ENCODE measurements at regions not wholly inside any gene's neighbourhood (a gene's known extent, or its start where the extent isn't known, plus 50 kb on each side); places are given as distances from the start of the nearest gene placed in this dataset.
A peak's percentile ranks its signal among the peaks of the same experiment; 100 is the strongest.
"Not testable (repeated sequence)": the region's sequence is repeated elsewhere in the genome, so short reads cannot be mapped to it uniquely, and the experiment has no call there.

DNA sequence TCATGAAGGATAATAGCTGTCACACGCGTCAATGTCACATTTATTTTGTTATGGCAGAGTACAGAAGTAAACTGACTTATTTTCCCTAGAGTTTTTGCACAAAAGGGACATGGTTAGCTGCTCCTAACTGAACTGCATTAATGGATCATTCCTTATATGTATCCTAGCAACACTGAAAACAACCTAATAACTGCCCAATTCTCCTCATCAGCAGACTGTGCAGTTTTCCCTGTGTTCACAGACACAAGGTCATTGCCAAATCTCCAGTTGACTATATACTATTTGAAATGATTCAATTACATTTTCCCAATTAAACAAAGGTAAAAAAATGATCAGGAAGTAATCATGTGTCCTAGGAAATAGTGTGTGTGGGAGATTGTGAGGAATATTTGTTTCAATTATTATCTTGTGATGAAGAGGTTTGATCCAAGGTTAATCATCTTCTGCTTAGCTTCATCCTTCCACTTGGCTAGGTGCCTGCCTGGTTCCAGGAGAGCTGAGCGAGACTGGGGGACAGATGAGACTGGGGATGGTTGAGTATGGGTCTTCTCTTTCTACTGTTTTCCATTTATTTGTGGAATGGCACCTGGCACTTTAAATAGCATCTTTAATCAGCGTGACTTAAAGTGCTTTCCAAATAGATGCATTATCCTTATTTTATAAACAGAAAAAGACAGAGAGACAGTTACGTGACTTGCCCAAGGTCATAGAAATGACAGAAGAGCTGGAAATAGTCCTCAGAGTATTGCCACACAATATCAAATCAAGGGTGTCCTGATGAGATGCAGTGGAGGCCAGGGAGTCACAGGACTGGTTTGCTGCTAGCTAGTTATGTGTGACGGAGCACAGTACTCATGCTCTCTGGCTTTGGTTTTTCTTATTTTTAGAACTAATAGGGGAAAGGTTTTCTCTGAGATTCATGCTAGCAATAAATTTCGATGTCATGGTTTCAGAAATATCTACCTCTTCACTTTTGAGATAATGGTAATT lies 335.6 kb downstream of the PIK3C3 start:
- DNase-seq: no peak
- in situ Hi-C loops (cut with HindIII; ENCODE audit: low pct_ligation_motif_present, low pct_unique_long_range_greater_than_20kb, low sequenced_read_pairs): no loop called here

DNA sequence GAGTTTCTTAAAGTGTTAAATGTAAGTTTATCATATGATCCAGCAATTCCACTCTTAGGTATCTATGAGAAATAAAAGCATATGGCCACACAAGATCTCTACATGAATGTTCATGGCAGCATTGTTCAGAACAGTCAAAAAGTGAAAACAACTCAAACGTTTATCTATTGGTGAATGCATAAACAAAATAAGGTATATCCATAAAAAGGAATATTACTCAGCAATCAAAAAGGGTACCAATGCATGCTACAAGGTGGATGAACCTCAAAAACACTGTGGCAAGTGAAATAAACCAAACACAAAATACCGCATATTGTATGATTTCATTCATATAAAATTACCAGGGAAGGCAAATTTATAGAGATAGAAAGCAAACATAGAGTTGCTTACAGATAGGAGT lies 337.6 kb downstream of the PIK3C3 start:
- DNase-seq: no peak
- in situ Hi-C loops (cut with HindIII; ENCODE audit: low pct_ligation_motif_present, low pct_unique_long_range_greater_than_20kb, low sequenced_read_pairs): no loop called here

DNA sequence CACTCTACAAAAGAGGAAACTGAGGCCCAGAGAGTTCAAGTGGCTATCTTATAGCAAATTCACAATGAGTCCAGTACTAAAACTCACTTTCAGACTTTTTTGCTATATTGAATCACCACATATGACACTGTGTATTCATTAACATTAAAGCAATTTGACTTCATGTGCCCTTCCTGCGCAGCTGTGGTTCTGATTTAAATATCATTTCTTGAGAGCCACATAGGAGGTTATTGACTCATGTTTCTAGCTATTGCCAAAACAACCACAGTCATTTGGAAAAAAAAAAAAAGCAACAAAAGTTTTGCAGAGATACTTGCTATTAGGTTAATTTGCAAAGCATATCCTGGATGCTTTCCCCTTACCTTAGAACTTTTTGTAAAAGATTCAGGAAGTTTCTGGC lies 341.2 kb downstream of the PIK3C3 start:
- in situ Hi-C loops (cut with HindIII; ENCODE audit: low pct_ligation_motif_present, low pct_unique_long_range_greater_than_20kb, low sequenced_read_pairs): no loop called here
- DNase-seq: no peak

DNA sequence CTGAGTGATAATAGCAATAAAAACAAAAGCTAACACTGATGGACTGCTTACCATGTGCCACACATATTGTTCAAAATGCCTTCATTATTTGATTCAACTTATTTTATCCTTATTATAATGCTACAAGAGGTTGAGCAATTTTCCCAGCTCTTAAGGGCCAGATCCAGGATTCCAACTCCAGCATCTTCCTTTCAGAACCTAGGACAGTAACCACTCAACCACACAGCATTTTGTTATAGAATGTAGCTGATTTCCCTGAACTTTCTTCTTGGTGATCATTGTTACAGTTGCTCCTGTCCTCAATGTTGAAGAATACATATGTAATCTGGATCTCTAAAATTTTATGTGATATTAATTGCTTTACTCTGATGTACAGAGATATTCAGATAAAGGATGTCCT lies 341.7 kb downstream of the PIK3C3 start:
- in situ Hi-C loops (cut with HindIII; ENCODE audit: low pct_ligation_motif_present, low pct_unique_long_range_greater_than_20kb, low sequenced_read_pairs): no loop called here
- DNase-seq: no peak

DNA sequence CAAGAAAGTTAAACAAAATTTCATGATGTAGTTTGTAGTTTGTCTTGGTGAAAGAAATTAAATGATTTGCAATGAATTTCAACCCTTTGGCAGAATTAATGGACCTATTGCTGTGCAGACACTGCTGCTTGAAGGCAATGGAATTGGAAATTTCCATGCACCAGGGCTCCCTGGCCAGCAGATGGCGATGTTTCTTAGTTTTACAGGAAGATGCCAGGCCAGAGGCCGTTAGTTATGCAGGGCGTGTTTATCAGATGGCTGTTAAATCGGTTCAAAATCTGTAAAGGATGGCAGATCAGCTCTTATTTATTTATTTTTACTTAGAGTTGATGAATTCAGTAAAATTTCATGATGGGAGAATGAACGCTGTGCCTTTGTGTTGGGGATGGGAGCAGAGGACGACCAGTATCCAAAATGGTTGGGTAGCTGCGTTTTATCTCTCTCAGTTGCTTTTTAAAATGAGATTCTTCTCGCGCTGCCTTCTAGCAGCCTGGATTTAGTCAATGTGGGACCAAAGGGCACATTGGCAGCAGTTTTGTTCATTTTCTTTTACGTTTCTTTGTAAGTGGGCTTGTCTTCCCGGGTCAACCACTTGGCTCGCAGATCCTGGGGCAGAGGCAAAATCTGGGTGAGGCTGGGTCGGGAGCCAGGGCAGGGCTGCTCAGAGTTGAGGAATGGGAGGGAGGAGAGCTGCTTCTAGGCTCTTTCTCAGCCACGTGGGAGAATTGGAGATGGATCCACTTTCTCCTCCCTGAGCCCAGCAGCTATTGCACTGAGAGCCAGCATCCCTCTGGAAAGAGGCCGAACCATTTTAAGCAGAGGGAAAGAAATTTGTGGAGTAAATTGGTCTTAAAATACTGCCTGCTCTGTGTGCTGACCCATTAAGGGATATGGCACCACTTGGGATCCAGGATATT lies 344.0 kb downstream of the PIK3C3 start:
- peak; percentile 61 for DNase-seq
- in situ Hi-C loops (cut with HindIII; ENCODE audit: low pct_ligation_motif_present, low pct_unique_long_range_greater_than_20kb, low sequenced_read_pairs): no loop called here

DNA sequence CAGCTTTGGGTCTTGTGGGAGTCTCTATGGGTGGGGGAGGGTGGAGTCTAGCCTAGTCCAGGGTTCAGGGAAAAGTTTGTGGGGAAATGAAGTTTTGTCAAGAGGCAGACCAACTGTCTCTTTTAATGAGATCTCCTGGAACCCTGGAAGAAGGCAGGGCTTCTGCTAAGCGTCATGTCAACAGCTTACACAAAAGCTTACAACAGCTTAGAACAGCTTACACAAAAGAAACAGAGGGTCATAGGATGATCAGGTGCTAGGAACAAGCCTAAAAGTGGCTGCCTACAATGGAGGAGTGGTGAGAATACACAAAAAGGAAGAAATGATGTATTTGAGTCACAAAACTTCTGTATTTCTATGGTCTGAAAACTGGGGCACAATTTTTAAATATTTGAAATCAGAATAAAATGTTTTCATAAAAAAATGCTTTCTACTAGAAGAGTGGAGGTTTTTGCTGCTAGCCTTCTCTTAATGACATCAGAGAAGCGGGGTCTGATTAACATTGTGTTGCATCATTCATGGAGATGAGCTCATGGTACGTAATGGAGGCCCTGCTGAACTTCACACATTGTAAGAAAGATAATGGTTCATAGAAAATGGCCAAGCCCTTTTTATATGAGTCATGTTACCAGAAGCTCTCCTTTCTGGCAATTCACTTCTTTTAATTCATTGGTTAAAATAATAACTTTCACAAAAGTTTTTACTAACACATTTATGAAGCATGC lies 351.0 kb downstream of the PIK3C3 start:
- no peak for DNase-seq
- in situ Hi-C loops (cut with HindIII; ENCODE audit: low pct_ligation_motif_present, low pct_unique_long_range_greater_than_20kb, low sequenced_read_pairs): no loop called here

DNA sequence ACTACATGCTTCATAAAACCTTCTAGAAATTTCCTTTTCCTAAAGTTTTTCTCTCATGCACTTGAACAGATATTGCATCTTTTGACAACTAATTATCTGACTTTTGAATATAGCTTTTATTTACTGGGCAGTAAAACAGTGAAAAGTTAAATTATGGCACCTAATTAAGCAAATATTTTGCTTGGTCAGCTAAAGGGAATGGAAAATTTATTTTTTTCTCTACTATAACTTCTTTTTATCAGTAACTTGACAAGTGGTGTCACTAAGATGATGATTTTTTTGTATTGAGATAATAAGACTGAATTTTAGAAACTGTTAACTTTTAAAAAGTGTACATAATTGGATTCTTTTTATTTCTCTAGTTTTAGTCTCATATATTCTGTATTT lies 351.6 kb downstream of the PIK3C3 start:
- no peak for DNase-seq
- in situ Hi-C loops (cut with HindIII; ENCODE audit: low pct_ligation_motif_present, low pct_unique_long_range_greater_than_20kb, low sequenced_read_pairs): no loop called here

DNA sequence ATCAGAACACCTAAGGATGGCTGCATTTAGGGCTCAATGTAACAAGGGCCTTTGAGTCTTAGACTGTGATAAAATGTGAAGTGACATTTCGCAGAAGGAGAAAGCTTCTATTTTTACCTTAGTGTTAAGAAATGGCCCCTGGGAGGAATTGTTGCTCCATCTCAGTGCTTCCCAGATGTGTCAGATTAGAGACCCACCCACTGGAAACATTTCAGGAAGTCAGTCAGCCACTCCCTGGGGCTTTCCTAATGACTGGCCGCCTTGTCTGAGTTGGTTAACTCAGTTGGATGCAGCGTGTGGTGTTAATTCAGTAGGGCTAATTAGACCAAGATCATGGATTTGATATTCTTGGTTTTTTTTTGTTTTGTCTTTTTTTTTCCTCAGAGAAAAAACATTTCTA lies 355.9 kb downstream of the PIK3C3 start:
- DNase-seq: no peak
- in situ Hi-C loops (cut with HindIII; ENCODE audit: low pct_ligation_motif_present, low pct_unique_long_range_greater_than_20kb, low sequenced_read_pairs): no loop called here

DNA sequence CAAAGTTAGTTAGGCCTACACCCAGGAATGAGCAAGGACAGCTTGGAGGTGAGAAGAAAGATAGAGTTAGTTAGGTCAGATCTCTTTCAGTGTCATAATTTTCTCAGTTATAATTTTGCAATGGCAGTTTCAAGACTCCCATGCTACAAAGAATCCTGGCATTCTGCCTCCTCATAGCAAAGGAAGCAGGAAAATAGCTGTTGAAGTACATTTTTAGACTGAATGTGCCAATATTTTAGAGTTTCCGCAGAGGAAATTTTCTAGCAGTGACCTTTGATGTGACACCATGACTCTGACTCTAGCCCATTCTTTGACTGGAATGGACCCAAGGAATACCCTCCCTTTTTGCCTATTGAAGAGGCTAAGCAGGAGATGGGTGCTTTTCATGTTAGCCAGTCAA lies 371.7 kb downstream of the PIK3C3 start:
- no peak for DNase-seq
- in situ Hi-C loops (cut with HindIII; ENCODE audit: low pct_ligation_motif_present, low pct_unique_long_range_greater_than_20kb, low sequenced_read_pairs): no loop called here

DNA sequence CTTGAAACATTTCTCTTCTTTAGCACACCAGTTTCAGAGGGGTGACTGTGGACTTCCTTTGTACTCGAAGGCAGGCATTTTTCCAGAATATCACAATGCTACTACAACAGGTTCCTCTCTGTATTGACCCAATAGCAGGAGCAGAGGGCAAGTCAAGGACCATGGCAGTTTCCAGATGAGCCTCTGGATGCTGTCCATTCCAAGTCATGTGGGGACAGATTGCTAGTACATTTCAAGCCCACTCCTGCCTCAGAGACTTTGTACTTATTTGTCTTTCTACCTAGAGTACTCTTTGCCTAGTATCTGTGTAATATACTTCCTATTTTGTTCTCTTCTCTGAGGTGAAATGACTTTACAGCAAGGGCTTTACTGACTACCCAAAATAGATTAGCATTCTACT lies 373.9 kb downstream of the PIK3C3 start:
- in situ Hi-C loops (cut with HindIII; ENCODE audit: low pct_ligation_motif_present, low pct_unique_long_range_greater_than_20kb, low sequenced_read_pairs): no loop called here
- no peak for DNase-seq

DNA sequence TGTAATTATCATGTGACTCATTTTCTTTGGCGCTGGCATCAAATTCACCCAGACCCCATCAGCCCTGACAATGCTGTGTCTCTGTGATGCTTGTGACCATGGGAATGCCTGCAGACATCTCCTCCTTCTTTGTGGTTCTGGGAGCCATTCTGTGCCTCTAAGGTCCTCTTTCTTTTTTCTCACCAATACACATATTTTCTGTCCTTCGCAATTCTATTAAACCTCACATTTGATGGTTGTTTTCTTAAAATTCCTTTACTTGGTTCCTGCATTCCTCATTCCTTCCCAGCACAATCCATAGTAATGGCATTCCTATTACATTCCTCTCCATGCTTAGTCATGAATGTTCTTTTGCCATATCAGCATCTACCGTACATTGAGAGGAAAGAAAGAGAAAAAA lies 375.3 kb downstream of the PIK3C3 start:
- no peak for DNase-seq
- in situ Hi-C loops (cut with HindIII; ENCODE audit: low pct_ligation_motif_present, low pct_unique_long_range_greater_than_20kb, low sequenced_read_pairs): no loop called here

DNA sequence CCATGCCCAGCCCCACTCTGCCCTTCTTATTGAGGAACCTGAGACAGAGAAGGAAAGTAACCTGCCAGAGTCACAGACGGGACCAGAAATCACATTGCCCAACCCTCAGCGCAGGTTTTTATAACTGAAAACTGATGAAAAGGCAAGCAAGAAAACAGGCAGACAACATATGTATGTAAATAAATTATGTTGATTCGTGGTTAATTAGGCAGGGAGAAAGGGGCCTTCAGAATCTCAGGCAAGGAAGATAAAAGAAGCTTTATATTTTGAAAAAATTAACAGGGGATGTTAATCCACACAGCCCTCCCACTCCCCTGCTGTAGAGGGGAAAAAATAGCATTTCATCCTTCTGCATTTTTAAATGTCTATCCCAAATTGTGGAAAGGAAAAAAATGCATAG lies 378.5 kb downstream of the PIK3C3 start:
- in situ Hi-C loops (cut with HindIII; ENCODE audit: low pct_ligation_motif_present, low pct_unique_long_range_greater_than_20kb, low sequenced_read_pairs): no loop called here
- DNase-seq: no peak

DNA sequence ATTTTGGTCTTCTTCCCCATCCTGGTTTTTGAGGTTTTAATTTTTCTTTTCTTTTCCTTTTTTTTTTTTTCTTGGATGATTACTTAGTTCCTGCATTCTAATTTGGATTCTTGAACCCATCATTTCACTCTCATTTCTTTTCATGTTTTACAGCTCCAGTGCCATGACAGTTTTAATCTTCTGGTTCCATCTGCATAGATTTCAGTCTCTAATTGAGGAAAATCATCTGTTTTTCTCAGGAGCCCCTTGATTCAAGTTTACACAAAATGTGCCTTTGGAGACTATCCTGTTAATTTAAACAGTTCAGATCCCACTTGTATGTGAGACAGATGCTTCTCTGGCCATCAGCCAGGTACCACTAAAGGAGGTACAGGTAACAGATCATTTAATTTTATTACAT lies 379.9 kb downstream of the PIK3C3 start:
- no peak for DNase-seq
- in situ Hi-C loops (cut with HindIII; ENCODE audit: low pct_ligation_motif_present, low pct_unique_long_range_greater_than_20kb, low sequenced_read_pairs): no loop called here

DNA sequence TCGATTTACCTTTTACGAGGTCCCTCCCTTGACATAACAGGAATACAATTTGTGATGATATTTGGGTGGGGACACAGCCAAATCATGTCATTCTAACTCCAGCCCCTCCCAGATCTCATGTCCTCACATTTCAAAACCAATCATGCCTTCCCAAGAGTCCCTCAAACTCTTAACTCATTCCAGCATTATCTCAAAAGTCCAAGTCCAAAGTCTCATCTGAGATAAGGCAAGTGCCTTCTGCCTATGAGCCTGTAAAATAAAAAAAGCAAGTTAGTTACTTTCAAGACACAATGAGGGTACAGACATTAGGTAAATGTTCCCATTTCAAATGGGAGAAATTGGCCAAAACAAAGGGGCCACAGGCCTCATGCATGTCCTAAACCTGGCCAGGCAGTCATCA lies 381.1 kb downstream of the PIK3C3 start:
- no peak for DNase-seq
- in situ Hi-C loops (cut with HindIII; ENCODE audit: low pct_ligation_motif_present, low pct_unique_long_range_greater_than_20kb, low sequenced_read_pairs): no loop called here

DNA sequence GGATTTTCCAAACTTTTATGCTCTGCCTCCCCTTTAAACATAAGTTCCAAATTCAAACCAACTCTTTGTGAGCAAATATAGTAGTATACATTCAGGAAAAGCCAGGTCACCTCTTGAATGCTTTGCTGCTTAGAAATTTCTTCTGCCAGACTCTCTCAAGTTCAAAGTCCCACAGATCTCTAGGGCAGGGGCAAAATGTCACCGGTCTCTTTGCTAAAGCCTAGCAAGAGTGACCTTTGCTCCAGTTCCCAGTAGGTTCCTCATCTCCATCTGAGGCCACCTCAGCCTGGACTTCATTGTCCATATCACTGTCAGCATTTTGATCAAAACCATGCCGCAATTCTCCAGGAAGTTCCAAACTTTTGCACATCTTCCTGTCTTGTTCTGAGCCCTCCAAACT lies 382.3 kb downstream of the PIK3C3 start:
- in situ Hi-C loops (cut with HindIII; ENCODE audit: low pct_ligation_motif_present, low pct_unique_long_range_greater_than_20kb, low sequenced_read_pairs); DNase-seq: not testable (repeated sequence)

DNA sequence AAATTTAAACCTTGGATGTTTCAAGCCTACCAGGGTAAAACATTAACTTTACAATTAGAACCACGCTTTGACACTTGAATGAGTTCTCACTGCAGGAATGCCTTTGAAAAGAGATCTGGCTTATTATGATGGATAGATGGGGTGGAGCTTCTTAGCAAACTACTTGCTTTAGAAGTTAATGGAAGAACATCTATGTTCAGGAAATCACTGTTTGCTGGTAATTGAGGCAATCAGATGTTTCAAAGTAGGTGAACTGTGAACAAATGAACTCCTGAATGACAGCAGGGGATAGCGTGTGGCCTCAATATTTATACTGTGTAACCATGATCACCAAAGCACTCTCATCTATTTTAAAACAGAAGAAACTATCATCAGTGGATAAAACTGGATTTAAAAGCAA lies 383.6 kb downstream of the PIK3C3 start:
- DNase-seq: no peak
- in situ Hi-C loops (cut with HindIII; ENCODE audit: low pct_ligation_motif_present, low pct_unique_long_range_greater_than_20kb, low sequenced_read_pairs): no loop called here

DNA sequence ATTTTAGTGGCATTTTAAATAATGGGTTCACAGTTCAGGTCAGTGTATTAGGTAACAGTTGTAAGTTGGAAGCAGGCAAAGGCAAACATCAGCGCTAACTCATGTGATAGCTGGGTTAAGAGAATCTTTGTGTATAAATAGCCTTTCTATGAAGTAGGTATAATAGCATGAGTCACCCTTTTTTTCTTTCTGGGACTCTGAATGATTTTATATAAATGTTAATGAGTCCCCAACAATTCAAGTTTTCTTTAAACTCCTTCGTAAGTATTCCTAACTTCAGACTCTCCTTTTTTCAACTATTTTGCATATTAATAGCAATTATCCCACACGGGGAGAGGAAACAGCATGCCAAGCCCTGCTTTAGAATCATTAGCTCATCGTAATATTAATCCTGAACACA lies 384.3 kb downstream of the PIK3C3 start:
- in situ Hi-C loops (cut with HindIII; ENCODE audit: low pct_ligation_motif_present, low pct_unique_long_range_greater_than_20kb, low sequenced_read_pairs): no loop called here

DNA sequence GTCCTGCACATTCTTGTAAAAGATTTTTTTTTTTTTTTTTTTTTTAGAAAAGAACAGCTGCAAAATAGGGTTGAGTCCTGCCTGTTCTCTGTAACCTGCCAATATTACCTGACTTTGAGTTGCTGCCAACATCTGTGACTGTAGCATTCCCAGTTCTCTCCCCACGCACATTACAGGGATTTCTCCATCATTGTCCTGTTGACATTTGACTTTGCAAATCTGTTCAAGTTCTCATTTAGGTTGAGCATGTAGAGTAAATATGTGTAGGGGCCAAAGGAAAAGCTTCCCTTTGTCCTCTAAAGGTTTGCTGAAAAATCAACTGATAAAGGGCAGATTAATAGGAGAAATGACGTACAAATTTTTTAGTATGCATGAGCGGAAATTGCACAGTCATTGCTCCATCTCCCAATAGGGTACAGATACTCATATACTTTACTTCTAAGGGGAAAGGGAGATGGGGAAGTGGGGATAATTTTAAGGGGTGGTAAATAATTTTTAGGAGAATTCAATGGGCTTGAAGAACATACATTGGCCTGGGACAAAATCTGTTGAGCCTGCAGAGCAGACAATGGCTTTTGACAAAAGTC lies 385.5 kb downstream of the PIK3C3 start:
- no peak for DNase-seq
- in situ Hi-C loops (cut with HindIII; ENCODE audit: low pct_ligation_motif_present, low pct_unique_long_range_greater_than_20kb, low sequenced_read_pairs): no loop called here

More for the DNA sequence above, 384.3 kb downstream of the PIK3C3 start:
- DNase-seq: no peak

DNA sequence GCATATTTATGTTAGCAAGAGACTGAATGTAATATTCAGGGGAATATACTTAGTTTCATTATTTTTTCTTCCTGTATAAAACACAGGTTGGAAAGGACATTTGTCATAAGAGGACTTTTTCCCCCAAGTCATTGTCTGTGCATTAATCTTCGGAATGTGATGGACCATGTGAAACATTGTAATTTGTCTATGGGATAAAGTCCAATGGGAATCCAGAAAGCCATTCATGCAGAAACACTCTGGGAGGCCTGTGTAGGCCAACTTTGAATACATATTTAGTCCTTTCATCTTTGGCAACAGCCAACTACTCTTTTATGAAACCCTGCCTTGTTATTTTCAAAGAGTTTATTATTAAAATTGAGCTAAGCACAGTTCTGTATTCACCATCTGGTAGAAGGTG lies 386.4 kb downstream of the PIK3C3 start:
- DNase-seq: no peak
- in situ Hi-C loops (cut with HindIII; ENCODE audit: low pct_ligation_motif_present, low pct_unique_long_range_greater_than_20kb, low sequenced_read_pairs): no loop called here

Data from ACHN (cell line).